ENCODE measurements at regions not wholly inside any gene's neighbourhood (a gene's known extent, or its start where the extent isn't known, plus 50 kb on each side); places are given as distances from the start of the nearest gene placed in this dataset.

DNA sequence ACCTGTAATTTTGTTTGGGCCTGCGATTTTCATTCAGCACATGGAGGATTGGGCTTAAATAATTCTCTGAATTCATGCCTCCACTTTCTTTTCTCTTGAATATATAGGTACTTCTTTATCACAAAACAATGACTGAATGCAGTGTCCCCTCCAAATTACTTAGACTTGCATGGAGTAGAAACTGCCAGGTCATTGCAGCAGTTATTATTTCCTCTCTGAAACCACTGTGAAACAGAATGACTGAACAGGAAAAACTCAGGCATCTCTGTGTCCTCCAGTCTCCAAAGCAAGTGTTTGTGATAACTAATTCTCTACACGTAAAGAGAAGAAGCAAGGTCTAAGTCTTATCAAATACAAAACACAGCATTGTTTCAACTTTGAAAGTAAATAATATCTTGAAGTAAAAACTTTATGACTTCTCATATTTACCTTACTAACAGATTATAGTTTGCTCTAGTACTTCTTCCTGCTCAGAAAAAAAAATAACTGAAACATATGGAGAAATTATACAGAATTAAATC, 144.5 kb upstream of the DIAPH2 start:
- TF ChIP-seq CBFB (CRISPR knock-in tag; IDR thresholded peaks at IDR 0.05) = no peak
- TF ChIP-seq CENPX (CRISPR knock-in tag; IDR thresholded peaks at IDR 0.05) = no peak
- TF ChIP-seq ZNF12 (CRISPR knock-in tag; IDR thresholded peaks at IDR 0.05) = no peak
- TF ChIP-seq ZNF282 (IDR thresholded peaks at IDR 0.05; ENCODE audit: partially characterized antibody) = no peak
- TF ChIP-seq, protein P1, sequence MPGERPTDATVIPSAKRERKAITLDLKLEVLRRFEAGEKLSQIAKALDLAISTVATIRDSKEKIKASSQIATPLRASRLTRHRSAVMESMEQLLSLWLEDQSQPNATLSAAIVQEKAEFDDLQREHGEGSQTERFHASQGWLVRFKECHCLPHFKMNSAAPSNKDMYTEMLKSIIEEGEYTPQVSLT (CRISPR knock-in tag; IDR thresholded peaks at IDR 0.05; ENCODE audit: borderline replicate concordance, low read depth) = no peak
- TF ChIP-seq AGO2 (optimal IDR thresholded peaks at IDR 0.05; ENCODE audit: low read depth, low read length) = no peak
- TF ChIP-seq IRF2 (CRISPR knock-in tag; IDR thresholded peaks at IDR 0.05) = no peak
- TF ChIP-seq TAF1 (CRISPR knock-in tag; IDR thresholded peaks at IDR 0.05) = no peak
- no peak for TF ChIP-seq ZNF576 (CRISPR knock-in tag; IDR thresholded peaks at IDR 0.05)
- no peak for TF ChIP-seq REST (IDR thresholded peaks at IDR 0.05; ENCODE audit: borderline replicate concordance in 1 of 2, low read depth in 1 of 2, low read length in 2 of 2)
